Posterior vena cava (tissue), 2 donors: ENCODE measurements at regions not wholly inside any gene's neighbourhood (a gene's known extent, or its start where the extent isn't known, plus 50 kb on each side); places are given as distances from the start of the nearest gene placed in this dataset.
"Not testable (repeated sequence)": the region's sequence is repeated elsewhere in the genome, so short reads cannot be mapped to it uniquely, and the experiment has no call there.

Source experiments
- DNase-seq: peaks from one replicate; pipeline ENCODE4 v3.0.0-alpha.2; 2020; ENCODE audit warnings: low spot score
- intact Hi-C, 2 donors: fragments of 100-400 bp; cut with DNase I; formaldehyde crosslinking; loops; one replicate each; pipeline versions ENCODE4 v1.14.1 to v1.14.2; 2022 to 2023
- donor health status: DM: yes; HTN: yes; CAD: no.
- donor health status: DM: yes; HTN: yes; CAD: no.

DNA sequence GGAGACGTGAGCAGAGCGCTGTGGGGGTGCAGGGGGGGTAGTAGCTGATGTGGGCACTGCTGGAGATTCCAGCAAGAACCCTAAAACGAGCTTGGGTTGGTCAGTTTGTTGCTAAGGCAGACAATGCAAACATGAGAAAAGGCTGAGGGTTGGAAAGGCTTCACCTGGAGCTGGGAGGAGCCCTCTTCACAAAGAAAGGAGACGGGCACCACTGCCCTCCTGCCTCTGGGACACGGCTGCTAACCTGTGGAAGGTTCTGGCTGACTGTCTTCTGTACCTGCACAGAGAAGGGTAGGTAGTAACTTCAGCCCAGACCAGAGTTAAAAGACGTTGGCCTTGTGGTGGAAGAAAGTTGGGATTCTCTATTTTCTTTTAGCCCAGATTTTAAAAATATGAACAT is 108.7 kb downstream of the SUCLA2 start:
- intact Hi-C loops, result loop anchor here in 1 of 2 donors (5.0 kb wide), 1 partner anchor 610 kb away; no protein-coding TSS in a partner anchor
- no peak for DNase-seq

DNA sequence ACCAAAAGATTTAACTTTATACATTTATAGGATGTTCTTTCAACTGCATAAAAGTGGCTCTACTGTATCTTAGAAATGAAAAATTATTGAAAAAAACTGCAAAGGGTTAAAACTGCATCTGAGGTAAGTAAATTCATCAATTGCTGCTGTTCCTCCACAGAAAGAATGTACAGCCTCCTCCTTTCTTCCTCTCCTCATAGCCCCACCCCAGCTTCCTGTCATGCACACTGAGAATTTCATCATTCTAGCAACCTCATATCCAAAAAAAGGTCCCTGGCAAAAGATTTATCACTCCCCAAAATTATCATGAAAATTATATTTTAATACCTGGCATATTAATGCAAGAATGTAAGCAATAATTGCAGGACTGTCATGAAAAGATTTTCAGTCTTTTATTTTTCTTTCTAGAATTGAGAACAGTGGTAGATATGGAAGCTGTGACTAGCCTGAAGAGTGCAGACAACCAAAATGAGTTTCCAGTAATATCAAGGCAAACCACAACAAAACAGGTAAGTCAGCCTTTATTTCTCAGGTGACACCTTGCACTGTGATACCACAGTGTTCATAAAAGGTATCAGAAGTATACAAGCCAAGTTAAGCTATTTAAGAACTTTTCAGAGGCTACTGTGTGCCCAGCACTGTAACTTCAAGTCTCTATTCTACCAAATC is 110.8 kb downstream of the SUCLA2 start:
- DNase-seq, result no peak
- intact Hi-C loops, result loop anchor here in 1 of 2 donors (5.0 kb wide), 1 partner anchor 608 kb away; no protein-coding TSS in a partner anchor

DNA sequence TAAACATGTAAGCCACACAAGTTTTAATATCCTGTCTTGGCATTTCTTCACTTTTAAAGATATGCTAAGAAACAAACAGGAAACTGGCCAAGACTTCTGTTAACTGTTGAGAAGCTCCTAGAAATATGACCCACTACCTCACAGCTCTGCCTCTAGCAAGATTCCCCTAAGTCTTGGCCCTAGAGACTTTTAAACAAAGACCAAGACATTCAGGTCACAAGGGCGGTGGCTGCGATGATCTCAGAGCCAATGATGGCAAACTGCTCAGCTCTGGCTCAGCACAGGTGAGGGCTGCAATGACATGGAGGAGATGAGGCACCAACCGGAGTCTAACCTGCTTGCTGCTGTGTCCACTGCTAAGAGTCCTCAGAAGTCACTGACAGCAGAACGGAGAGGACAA is 114.8 kb downstream of the SUCLA2 start:
- no peak for DNase-seq
- intact Hi-C loops, result no loop called here

DNA sequence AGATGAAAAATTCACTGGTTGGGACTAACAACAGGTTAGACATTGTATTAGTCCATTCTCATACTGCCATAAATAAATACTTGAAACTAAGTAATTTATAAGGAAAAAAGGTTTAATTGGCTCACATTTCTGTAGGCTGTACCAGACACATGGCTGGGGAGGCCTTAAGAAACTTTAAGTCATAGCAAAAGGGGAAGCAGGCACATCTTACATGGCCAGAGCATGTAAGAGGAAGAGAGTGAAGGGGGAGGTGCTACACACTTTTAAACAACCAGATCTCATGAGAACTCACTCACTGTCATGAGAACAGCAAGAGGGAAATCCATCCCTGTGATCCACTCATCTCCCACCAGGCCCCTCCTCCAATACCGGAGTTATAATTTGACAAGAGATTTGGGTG is 125.9 kb downstream of the SUCLA2 start:
- DNase-seq, result no peak
- intact Hi-C loops, result no loop called here

DNA sequence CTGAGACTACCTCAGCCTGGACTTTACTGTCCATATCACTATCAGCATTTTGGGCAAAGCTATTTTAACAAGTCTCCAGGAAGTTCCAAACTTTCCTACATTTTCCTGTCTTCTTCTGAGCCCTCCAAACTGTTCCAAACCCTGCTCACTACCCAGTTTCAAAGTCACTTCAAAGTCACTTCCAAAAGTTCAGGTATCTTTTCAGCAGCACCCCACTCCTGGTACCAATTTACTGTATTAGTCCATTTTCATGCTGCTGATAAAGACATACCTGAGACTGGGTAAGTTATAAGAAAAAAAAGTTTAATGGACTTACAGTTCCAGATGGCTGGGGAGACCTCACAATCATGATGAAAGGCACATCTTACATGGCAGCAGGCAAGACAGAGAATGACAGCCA is 127.1 kb downstream of the SUCLA2 start:
- intact Hi-C loops, DNase-seq: not testable (repeated sequence)

DNA sequence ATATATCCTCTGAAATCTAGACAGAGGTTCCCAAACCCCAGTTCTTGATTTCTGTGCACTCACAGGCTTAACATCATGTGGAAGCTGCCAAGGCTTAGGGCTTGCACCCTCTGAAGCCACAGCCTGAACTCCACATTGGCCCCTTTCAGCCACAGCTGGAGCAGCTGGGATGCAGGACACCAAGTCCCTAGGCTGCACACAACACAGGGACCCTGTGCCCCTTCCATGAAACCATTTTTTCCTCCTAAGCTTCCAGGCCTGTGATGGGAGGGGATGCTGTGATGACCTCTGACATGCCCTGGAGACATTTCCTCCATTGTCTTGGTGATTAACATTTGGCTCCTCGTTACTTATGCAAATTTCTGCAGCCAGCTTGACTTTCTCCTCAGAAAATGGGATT is 127.8 kb downstream of the SUCLA2 start:
- DNase-seq, intact Hi-C loops: not testable (repeated sequence)

DNA sequence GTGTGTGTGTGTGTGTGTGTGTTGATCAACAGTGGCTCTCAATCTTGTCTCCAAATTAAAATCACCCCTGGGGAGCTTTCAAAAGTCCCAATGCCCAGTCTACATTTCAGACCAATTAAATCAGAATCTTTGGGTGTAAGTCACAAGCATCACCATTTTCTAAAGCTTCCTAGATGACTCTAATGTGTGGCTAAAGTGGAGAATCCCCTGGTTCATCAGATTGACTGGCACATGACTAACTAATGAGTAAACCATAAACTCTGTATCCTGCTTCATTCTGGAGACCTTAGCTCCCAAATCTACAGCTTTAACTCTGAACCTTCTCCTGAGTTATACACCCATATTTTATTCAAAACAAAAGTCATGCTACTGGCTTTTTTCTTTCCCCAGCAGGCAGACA is 131.3 kb downstream of the SUCLA2 start:
- intact Hi-C loops, result no loop called here
- no peak for DNase-seq

DNA sequence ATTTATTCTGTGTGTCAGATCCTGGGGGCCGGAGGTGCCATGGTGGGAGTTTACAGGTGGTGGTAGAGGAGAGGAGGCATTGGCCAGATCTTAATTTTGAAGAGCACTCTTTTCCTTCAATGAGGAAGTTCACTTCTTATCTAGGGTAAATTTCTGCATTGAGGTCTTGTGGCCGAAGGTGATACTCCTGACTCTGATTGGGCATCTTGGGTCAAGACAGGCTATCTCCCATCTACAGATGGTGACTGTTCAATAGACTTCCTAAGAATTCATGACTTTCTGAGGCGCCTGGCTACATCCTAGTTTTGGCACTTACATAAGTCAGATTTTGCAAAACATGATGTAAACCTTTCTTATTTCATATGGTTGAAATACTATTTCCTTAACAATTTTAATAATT is 135.2 kb downstream of the SUCLA2 start:
- intact Hi-C loops, result no loop called here
- no peak for DNase-seq

DNA sequence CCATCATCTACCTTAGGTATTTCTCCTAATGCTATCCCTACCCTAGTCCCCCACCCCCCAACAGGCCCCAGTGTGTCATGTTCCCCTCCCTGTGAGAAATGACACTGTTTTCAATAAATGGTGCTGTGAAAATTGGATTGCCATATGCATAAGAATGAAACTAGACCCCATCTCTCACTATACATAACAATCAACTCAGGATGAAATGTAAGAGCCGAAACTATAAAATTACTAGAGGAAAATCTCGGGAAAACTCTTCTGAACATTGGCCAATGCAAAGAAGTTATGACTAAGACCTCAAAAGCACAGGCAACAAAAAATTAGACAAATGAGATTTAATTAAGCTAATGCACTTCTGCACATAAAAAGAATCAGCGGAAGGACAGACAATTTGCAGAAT is 138.2 kb downstream of the SUCLA2 start:
- no peak for DNase-seq
- intact Hi-C loops, result no loop called here

DNA sequence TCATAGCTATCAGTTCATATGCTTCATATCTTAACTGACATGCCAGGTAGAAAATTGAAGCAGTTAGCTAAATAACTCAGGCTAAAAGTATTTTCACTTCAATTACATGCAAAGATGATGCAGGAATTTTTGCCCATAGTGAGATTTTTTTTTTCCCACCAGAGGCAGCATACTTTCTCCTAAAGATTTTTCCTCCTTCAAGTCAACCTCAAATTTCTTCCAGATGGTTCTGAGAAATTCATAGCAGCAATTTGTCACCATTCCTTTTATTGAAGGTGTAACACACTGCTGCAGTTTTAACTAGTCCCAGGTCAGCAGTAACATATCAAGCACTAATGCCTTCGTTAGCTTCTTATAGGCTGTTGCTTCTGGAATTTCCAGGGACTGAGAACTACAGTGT is 141.9 kb downstream of the SUCLA2 start:
- intact Hi-C loops, result no loop called here
- DNase-seq, result no peak

DNA sequence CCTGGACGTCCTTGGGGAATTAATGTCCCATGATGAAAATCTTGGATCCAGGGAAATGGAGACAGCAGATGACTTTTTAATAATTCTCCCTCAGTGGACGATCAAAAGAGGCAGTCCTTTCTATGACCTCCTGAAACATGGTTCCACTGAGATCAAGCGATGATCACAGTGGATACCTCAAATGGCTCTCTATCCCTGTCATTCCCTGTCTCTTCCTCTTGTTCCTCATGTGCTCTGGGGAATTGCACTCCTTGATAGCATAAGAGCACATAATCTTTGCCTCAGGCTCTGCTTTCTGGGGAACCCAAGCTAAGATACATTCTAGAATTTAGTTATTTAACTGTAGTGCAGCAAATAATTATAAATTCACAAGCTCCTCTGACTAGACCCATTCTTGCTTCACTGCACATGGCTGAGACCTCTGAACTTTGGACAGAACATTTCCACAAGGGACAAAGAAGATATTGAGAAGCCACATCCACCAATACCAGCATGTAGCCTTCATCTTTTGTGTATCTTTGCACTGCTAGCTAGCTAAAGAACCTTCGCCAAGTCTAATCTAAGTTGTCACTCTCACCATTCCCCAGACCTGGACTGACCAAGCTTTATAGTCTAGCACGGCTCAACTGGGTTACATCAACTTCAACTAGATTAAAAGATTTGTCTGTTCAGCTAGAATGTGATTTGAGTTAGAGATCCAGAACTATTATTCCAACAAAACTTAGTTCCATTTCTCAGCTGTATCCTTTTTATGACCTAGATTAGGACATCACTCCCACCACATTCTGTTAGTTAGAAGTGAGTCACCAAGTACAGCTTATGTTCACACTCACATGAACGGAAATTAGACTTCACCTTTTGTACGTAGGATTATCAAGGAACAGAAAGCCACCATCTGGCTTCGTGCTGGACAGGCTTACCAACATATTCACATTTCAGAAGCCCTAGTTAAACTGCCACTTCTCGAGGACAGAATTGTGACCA is 142.7 kb downstream of the SUCLA2 start:
- DNase-seq, result no peak
- intact Hi-C loops, result no loop called here

DNA sequence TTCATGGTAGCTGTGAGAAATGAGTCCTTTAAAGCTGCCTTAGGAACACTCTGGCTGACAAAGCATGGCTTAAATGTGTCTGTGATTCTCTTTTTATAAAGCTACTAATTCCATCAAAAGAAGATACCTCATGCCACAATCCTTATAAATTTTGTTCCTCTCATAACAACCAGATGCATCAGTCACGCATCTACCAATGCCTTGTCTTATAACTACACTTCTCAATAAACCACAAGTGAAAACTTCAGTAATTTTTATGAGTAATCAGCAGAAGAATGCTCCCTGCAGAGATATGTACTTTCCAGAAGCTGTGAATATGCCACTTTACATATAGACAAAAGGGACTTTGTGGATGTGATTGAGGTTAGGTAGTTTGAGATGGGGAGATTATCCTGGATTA is 147.8 kb downstream of the SUCLA2 start:
- intact Hi-C loops, result no loop called here
- no peak for DNase-seq

DNA sequence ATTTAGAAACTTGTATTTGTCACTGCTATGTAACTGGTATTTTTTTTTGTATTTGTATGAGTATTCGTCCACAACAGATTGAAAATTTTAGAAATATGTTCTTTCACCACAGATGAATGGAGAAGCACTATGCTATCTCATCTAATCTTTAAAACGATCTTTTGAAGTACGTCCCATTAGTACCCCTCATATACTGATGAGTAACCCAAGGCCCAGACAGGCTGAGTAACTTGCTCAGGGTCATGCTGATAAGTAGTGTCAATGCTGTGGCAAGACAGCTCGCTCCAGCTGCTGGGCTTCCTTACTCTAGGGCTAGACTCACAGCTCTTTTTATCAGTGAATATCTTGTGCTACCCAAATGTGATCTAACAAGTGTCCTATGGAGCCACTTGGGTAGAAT is 154.2 kb downstream of the SUCLA2 start:
- intact Hi-C loops, result no loop called here
- no peak for DNase-seq

DNA sequence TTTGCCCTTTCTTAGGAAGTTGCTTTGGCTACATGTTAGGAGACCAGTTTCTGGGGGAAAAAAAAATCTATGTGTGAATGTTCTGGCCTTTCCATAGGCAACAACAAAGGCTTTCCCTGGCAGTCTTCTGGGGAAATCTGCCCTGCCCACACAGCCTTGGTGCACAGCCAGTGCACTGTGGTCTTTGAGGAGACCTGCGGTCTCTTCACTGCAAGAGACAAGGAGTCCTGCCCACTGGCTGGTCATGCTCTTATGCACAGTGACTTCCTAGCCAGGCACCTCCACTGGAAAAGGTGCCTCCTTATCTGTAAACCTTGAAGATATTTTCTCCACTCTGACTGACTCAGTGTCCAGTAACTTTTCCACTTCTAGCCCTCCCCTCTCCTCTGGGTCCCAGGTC is 155.1 kb downstream of the SUCLA2 start:
- intact Hi-C loops, result no loop called here
- no peak for DNase-seq

DNA sequence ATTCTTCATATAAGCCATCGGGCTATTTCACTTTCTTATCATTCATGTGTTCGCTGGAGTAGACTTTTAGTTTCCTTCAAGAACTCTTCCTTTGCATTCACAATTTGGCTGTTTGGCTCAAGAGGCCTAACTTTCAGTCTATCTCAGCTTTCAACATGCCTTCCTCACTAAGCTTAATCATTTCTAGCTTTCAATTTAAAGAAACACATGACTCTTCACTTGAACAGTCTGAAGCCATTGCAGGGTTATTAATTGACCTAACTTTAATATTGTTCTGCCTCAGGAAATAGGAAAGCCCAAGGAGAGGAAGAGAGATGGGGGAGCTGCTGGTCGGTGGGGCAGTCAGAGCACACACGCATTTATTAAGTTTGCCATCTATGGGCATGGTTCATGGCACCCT is 158.1 kb downstream of the SUCLA2 start:
- DNase-seq, result no peak
- intact Hi-C loops, result no loop called here

DNA sequence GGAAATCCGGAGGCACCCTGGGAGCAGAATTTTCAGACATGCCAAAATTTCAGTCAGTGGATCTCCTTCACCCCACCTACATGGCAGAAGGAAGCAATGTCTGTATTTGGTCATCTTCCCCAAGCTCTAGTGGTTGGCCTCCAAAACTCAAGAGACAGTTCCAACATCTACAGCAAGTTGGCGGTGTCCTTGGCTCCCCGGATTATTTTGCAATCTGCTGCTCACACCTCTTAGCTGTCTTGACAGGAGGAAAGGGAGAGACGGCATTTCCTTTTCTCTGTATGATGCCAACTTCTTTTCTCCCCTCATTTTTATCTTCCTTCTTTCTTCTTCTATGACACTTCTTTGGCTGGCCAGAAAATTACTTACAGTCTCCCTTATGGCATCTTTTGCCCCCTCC is 159.9 kb downstream of the SUCLA2 start:
- DNase-seq, result no peak
- intact Hi-C loops, result no loop called here

DNA sequence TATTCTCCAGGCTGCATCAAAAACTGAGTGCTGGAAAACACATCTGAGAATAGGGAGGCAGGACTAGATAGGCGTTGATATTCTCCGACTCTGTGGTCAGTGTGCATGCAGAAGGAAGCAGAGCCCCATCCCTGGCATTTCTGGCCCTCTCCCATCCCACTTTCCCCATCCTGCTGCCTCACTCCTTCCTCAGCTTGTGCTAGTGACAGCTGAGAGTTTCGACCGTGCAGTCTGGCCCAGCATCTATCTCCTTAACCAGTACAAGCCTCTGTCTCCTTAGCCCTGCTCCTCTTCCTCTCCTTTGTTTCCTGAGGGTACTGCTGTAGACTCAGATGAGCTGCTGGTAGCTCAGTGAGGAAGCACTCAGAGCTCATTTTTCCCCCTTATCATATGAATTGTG is 163.2 kb downstream of the SUCLA2 start:
- intact Hi-C loops, result no loop called here
- DNase-seq, result no peak

DNA sequence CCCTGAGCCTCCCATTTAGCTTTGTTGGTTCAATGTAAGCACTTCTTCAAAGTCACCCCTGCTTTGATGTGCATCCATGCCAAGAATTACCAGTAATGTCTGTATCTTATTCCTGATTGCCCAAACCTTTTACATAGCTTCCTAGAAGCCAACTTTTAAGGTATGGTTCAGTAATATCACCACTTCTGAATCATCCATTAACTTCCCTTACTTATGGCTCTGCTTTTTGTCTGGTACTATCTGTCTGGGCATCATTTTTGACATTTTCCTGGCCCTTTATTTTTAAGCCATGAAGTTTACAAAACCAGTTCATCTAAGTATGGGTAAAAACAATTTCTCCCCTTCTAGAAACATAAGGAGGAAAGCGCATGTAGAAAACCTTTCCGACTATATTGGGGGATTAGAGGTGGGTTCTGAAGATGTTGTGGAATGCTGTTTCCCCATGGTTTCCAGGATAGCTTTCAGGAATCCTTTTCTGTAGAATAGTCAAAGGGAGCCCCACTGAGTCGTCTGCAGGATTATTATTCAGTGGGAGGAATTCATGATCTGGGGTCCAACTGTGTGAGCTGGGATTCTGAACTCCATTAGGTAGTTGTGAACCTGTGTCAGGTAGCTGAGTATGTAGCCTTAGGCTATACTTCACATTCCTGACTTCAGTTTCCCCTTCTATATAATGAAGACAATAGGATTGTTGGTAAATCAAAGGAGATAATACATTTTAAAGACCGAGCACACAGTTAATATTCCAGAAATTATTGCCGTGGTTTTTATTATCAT is 163.8 kb downstream of the SUCLA2 start:
- intact Hi-C loops, result no loop called here

DNA sequence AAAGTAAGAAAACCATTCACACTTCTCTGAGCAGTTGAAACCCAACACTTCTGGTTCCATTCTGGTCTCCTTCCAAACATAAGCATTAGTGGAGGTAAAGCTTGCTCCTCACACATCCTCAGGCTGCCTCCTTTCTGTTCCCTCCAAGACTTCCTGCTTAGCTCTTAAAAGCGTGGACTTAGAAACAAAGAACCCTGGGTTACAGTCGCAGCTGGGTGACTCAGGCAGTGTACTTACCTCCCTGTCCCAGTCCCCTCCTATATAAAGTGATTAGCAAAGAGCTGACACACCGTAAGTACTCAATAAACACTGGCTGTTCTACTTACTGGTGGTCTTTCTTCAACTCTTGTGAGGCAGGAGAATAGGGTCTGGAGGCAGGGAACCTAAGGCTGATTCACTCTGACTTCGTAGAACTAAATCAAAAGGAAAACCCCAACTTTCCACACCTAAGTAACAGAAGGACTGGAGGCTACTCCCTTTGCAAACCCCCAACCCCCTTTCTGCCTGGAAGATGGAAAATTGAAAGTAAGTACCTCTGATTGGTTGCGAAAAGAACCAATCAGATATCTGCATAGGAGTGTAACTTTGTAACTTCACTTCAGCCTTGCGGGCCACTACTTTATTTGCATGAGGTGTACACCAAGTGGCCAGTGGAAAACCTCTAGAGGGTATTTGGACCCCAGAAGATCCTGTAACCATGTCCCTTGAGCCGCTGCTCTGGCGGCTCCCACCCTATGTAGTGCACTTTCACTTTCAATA is 165.4 kb downstream of the SUCLA2 start:
- intact Hi-C loops, result no loop called here
- DNase-seq, result no peak

More for the DNA sequence above, 163.8 kb downstream of the SUCLA2 start:
- no peak for DNase-seq
